ENCODE measurements at regions not wholly inside any gene's neighbourhood (a gene's known extent, or its start where the extent isn't known, plus 50 kb on each side); places are given as distances from the start of the nearest gene placed in this dataset.

GRCh38 chr11:11789735-11790369 lies 51.9 kb upstream of the USP47 start:
- H3K36me3 ChIP-seq, result no peaks in the 10 kb centered on the region
- H3K9me3 ChIP-seq, result no peaks in the 10 kb centered on the region
- DNase-seq, result no peak
- H3K4me1 ChIP-seq, result no peaks in the 10 kb centered on the region
- TF ChIP-seq CTCF (IDR thresholded peaks at IDR 0.05), result peak; percentile 48 to 51
- H3K27ac ChIP-seq, result no peak overlapping the region
- H3K27me3 ChIP-seq, result no peaks in the 10 kb centered on the region
- no peak overlapping the region for H3K4me3 ChIP-seq
- intact Hi-C loops (cut with DNase I; ENCODE audit: low total_unique reads), result loop anchor here (5.0 to 10.0 kb wide), 3 partner anchors 155 to 858 kb away; no protein-coding TSS in a partner anchor

- intact Hi-C loops (cut with DNase I; ENCODE audit: low total_unique reads), result loop anchor here (5.0 to 10.0 kb wide), 3 partner anchors 153 to 856 kb away; no protein-coding TSS in a partner anchor
- no peak for DNase-seq
- no peak for TF ChIP-seq CTCF (IDR thresholded peaks at IDR 0.05)
These were observed 53.6 kb upstream of the USP47 start for GRCh38 chr11:11788063-11788710.

GRCh38 chr11:11787305-11788062 lies 54.3 kb upstream of the USP47 start:
- no peak overlapping the region for H3K27ac ChIP-seq
- no peaks in the 10 kb centered on the region for H3K9me3 ChIP-seq
- no peaks in the 10 kb centered on the region for H3K4me1 ChIP-seq
- intact Hi-C loops (cut with DNase I; ENCODE audit: low total_unique reads), result loop anchor here (2.0 to 10.0 kb wide), 4 partner anchors 153 to 855 kb away; no protein-coding TSS in a partner anchor
- peak; percentile 83 to 93 for TF ChIP-seq CTCF (IDR thresholded peaks at IDR 0.05)
- DNase-seq, result peak; percentile 70 to 79
- H3K4me3 ChIP-seq, result no peak overlapping the region
- no peaks in the 10 kb centered on the region for H3K27me3 ChIP-seq
- H3K36me3 ChIP-seq, result no peaks in the 10 kb centered on the region

More at GRCh38 chr11:11788063-11788710, 53.6 kb upstream of the USP47 start:
- no peaks in the 10 kb centered on the region for H3K4me1 ChIP-seq
- no peaks in the 10 kb centered on the region for H3K27me3 ChIP-seq
- H3K9me3 ChIP-seq, result no peaks in the 10 kb centered on the region
- H3K27ac ChIP-seq, result no peak overlapping the region
- H3K4me3 ChIP-seq, result no peak overlapping the region
- H3K36me3 ChIP-seq, result no peaks in the 10 kb centered on the region

- Histone ChIP-seq H3K27me3 (no peaks in the 10 kb centered on the region), H3K4me1 (no peaks in the 10 kb centered on the region), H3K9me3 (no peaks in the 10 kb centered on the region), H3K36me3 (no peaks in the 10 kb centered on the region), H3K27ac (no peak overlapping the region), H3K4me3 (no peak overlapping the region)
- TF ChIP-seq CTCF (IDR thresholded peaks at IDR 0.05), result peak; percentile 37 to 44
- no peak for DNase-seq
- intact Hi-C loops (cut with DNase I; ENCODE audit: low total_unique reads), result loop anchor here (2.0 to 10.0 kb wide), 4 partner anchors 152 to 854 kb away; no protein-coding TSS in a partner anchor
These were observed 55.0 kb upstream of the USP47 start for GRCh38 chr11:11786771-11787170.

GRCh38 chr11:11786234-11786633 lies 55.5 kb upstream of the USP47 start:
- Histone ChIP-seq H3K4me1 (no peaks in the 10 kb centered on the region), H3K27ac (no peak overlapping the region), H3K9me3 (no peaks in the 10 kb centered on the region), H3K27me3 (no peaks in the 10 kb centered on the region), H3K36me3 (no peaks in the 10 kb centered on the region), H3K4me3 (no peak overlapping the region)
- intact Hi-C loops (cut with DNase I; ENCODE audit: low total_unique reads), result loop anchor here (2.0 to 10.0 kb wide), 4 partner anchors 151 to 854 kb away; no protein-coding TSS in a partner anchor
- no peak for TF ChIP-seq CTCF (IDR thresholded peaks at IDR 0.05)
- no peak for DNase-seq
